GM21390 (cell line): ENCODE measurements at regions not wholly inside any gene's neighbourhood (a gene's known extent, or its start where the extent isn't known, plus 50 kb on each side); places are given as distances from the start of the nearest gene placed in this dataset.
"Not testable (repeated sequence)": the region's sequence is repeated elsewhere in the genome, so short reads cannot be mapped to it uniquely, and the experiment has no call there.

Experiments used
- ATAC-seq: cut with Tn5 transposase; IDR thresholded peaks from one replicate; pipeline ENCODE4 v1.9.1; 2021; ENCODE audit not compliant: unreplicated experiment

- no peak for ATAC-seq
Observed at GRCh38 chr5:92748072-92748676, 832.8 kb downstream of the NR2F1-AS1 start.

GRCh38 chr5:92741906-92742305, 839.1 kb downstream of the NR2F1-AS1 start:
- no peak for ATAC-seq

DNA sequence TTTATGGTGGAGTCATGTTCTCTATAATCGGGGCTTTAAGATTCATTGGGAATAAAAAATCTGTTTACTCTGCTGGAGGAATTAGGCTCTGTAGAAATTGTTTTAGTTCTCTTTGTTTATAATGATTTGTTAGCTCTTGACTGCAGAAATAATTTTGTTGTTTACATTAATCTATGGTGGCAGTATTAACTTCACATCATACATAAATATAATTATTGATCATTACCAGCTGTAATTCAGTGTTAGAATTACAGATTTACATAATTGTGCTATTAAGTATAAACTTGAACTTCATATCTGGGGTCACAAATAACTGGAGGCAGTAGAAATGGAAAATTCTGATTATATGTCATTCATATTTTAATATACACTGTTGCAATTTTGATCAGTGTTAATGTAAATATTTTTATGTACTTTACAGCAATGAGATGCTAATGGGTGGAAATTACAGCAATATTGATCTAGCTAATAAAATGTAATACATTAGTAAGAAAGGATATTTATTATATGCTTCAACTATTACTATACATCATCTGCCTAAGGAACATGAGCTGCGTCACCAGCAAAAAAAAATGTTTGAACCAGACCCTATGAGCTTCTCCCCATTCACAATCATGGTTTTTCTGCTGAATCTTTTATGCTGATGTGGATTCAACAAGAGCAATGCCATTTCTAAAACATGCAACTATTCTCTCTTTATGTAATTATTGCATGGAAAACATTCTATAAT, 846.6 kb downstream of the NR2F1-AS1 start:
- ATAC-seq, result no peak

DNA sequence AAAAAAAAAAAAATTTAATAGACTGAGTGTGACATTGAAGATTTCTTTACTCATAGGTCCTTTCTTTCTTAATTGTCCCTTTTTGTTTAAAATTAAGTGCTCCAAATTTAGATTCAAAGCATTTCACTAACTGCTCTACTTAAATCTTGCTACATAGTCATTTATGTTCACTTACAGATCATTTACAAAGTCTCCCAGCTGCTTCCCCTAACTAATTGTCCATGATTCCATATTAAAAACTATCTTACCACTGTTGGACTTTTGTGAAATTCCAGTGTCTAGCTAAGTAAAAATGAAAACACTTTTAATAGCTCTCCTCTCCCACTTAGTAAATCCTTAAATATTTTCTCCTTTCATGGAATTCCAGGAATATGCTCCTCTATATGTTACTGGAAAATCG, 850.5 kb downstream of the NR2F1-AS1 start:
- no peak for ATAC-seq

DNA sequence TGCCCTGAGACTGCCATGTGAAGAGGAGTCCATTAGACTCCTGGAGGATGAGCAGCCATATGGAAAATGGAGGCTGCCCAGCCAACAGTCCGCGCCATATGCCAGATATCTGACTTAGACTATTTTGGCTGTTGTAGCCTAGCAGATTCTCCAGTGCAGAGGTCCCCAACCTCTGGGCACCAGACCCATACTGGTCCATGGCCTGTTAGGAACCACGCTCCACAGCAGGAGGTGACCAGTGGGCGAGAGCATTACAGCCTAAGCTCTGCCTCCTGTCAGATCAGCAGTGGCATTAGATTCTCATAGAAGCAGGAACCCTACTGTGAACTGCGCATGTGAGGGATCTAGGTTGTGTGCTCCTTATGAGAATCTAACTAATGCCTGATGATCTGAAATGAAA, 851.9 kb downstream of the NR2F1-AS1 start:
- ATAC-seq, result no peak

DNA sequence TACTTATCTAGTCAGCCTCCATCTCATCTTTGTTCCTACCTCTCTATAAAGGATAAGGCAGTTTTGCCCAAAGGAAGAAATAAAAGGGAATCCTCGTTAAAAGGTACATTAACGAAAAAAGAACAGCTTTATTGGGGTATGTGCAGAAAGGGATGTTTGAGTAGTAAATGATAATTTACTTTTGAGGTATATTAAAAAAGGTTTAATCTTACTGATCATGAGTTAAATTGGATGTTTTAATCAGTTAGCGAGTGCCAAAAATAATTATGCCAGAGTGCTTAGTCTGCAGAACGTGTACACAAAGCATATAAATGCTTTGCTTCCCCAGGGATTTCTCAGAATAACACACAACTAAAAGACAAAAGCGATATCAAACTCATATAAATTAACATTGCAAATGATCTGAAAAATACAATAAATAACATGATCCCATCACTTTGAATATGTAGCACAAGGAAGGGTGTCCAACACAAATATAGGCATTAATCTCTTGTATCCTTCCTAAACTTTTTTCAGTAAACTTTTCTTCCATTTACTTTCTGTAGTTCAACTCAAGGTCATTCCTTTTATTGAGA, 865.0 kb downstream of the NR2F1-AS1 start:
- no peak for ATAC-seq

GRCh38 chr5:92713826-92714225, 867.2 kb downstream of the NR2F1-AS1 start:
- no peak for ATAC-seq

DNA sequence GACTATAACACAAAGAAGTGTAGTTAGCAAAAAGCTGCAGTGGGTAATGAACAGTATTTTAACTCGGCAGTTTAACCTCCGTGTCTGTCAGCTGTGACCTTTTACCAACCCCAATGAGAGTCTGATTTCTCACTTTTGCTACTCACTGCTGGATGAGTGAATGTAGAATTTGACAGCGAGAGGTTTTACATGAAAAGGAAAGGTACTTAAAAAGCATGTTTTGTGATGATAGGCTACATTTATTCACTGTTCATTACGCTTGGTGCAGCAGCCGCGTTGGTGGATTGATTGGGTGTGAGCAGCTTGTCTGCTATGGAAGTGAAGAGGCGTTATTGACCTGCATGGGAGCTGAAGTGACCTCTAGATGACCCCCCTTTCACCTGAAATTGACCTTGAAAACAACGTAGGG, 867.7 kb downstream of the NR2F1-AS1 start:
- ATAC-seq, result no peak

DNA sequence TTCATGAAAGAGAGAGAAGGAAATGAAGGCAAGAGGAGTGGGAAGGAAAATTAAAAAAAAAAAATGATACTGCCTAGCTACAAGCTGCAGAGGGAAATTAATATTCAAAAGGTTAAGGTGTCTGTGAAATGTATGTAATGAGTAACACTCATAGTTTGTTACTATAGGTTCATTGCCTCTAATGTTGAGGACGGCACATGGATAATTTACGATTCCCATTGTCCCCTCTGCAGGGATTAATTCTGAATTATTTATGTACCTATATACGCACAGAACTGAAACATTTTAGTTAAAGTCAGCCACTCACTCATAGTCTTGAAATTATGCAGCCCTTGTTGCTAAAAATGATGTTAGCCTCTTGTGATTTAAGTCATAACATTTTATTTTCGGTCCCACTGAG, 869.1 kb downstream of the NR2F1-AS1 start:
- ATAC-seq, result no peak

- ATAC-seq, result no peak
Observed at GRCh38 chr5:92704590-92704989, 876.4 kb downstream of the NR2F1-AS1 start.

GRCh38 chr5:92703976-92704375, 877.0 kb downstream of the NR2F1-AS1 start:
- no peak for ATAC-seq

- ATAC-seq, result no peak
Observed at GRCh38 chr5:92695123-92696003, 885.7 kb downstream of the NR2F1-AS1 start.

DNA sequence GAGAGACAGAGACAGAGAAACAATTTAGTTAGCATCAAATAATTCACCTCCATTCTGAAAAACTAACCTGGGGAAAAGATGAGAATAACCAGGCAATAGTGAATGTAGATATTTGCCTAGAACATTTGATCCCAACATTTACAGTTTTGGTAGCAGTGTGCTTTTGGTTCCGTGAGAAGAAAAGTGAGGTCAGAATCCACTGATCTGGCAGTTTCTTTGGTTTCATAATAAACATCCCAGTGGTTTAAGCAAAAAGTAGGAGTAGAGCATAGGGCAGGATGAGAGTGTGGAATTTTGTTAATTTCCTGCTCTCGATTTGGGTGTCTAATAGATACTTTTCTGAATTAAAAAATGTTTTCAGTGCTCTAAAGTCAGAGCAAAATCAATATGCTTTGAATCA, 887.0 kb downstream of the NR2F1-AS1 start:
- no peak for ATAC-seq

GRCh38 chr5:92691955-92692354, 889.1 kb downstream of the NR2F1-AS1 start:
- not testable (repeated sequence) for ATAC-seq

DNA sequence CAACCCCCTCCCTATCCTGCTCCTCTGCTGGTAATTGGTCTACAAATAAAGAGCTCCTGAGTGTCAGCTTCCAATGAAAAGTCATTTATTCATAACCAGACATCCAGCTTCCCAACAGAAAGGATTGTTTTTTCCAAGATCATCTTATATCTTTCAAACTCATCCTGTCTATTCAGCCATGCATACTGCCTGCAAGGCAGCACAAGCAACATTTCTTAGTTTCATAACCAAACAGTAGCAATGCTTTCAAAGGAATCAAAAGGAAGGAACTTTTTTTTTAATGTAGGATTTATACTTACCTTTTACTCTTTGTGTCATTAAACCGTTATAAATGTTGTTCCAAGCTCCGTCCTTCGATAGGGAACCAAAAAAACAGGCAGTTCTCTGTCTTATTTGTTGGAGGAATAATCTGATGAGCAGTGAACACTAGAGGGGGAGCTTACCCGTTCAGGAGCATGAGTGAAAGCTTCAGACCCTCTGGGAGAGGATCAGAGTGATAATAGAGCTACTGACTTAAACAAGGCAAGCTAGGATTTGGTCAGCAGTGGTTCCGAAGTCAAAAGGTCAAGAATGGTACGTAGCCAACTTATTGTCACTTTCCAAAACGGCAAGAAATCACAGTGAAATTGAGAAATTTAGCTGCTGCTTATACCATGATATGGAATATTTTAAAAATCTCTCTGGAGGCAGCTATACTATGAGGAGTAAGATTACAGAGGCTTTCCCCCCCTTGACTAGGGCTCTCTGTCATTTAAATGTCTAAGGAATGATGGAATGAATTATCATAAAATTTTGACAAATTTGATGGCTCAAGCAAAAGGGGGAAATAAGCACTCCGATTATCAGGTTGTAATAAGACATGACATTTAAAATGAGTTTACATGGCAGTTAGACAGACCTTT, 892.9 kb downstream of the NR2F1-AS1 start:
- ATAC-seq, result no peak

GRCh38 chr5:92678640-92679039, 902.4 kb downstream of the NR2F1-AS1 start:
- ATAC-seq, result no peak

GRCh38 chr5:92676215-92677165, 904.5 kb downstream of the NR2F1-AS1 start:
- no peak for ATAC-seq

GRCh38 chr5:92674321-92674720, 906.7 kb downstream of the NR2F1-AS1 start:
- ATAC-seq, result no peak

- no peak for ATAC-seq
Observed at GRCh38 chr5:92665506-92665905, 915.5 kb downstream of the NR2F1-AS1 start.
